H1 (cell line): ENCODE measurements at regions not wholly inside any gene's neighbourhood (a gene's known extent, or its start where the extent isn't known, plus 50 kb on each side); places are given as distances from the start of the nearest gene placed in this dataset.

Source experiments
- CTCF ChIA-PET: fragments of 300-600 bp; sonication (Branson Sonifier 250); formaldehyde crosslinking; loops from one replicate; lab custom pipeline; 2021; ENCODE audit not compliant: partially characterized antibody; lab: Charles Lee
- POLR2A ChIA-PET: fragments of 300-600 bp; sonication (Branson Sonifier 250); formaldehyde crosslinking; loops from one replicate; lab custom pipeline; 2021; ENCODE audit warnings: inconsistent platforms; ENCODE audit not compliant: partially characterized antibody; lab: Charles Lee
- DNase-seq, 2 experiments: peaks; one replicate each; pipeline versions ENCODE4 v3.0.0 to v3.0.0-alpha.2; 2010 to 2022; ENCODE audit warnings: low spot score in 2 of 2, low read depth in 1 of 2, mixed read lengths in 1 of 2
- FAIRE-seq: peaks from 2 replicates; lab custom pipeline; 2011; peaks lifted over from hg19 to GRCh38; lab: Jason Lieb, UNC
- H2AFZ ChIP-seq: 2 replicates; pipeline ENCODE4 v1.8.1; 2012; ENCODE audit warnings: low read length, inconsistent platforms
- H2AK5ac ChIP-seq: 2 replicates; pipeline ENCODE4 v1.6.1; 2013; ENCODE audit warnings: low read depth, low read length
- H2BK120ac ChIP-seq: replicated peaks from 2 replicates; pipeline ENCODE3; 2013; ENCODE audit warnings: low read depth, low read length, inconsistent platforms
- H2BK12ac ChIP-seq: 2 replicates; pipeline ENCODE4 v1.6.1; 2013; ENCODE audit warnings: low read depth, low read length
- H2BK15ac ChIP-seq: 2 replicates; pipeline ENCODE4 v1.6.1; 2013; ENCODE audit warnings: low read length
- H2BK20ac ChIP-seq: 2 replicates; pipeline ENCODE4 v1.6.1; 2013; ENCODE audit warnings: low read length
- H2BK5ac ChIP-seq: 2 replicates; pipeline ENCODE4 v1.6.1; 2013; ENCODE audit warnings: low read depth, low read length
- H3K14ac ChIP-seq: 2 replicates; pipeline ENCODE4 v1.6.1; 2013; ENCODE audit warnings: inconsistent platforms; ENCODE audit not compliant: insufficient read length
- H3K18ac ChIP-seq: 2 replicates; pipeline ENCODE4 v1.6.1; 2013; ENCODE audit warnings: low read length; ENCODE audit errors: extremely low read depth
- H3K23ac ChIP-seq: 2 replicates; pipeline ENCODE4 v1.6.1; 2013; ENCODE audit warnings: inconsistent platforms; ENCODE audit not compliant: insufficient read length
- H3K23me2 ChIP-seq: 2 replicates; pipeline ENCODE4 v1.6.1; 2013; ENCODE audit warnings: low read depth, low read length
- H3K27ac ChIP-seq: 2 replicates; pipeline ENCODE4 v1.6.1; 2011; ENCODE audit warnings: low read depth, low read length, inconsistent platforms
- H3K27me3 ChIP-seq, 4 experiments: replicated peaks in 1 of 4; 1 replicate in 1 of 4; 2 replicates in 3 of 4; pipeline versions ENCODE4 v1.6.1 to v1.8.1; 2011 to 2013; ENCODE audit warnings: low read length in 3 of 4, mild to moderate bottlenecking in 3 of 4, inconsistent platforms in 2 of 4, mixed read lengths in 2 of 4, moderate library complexity in 1 of 4; ENCODE audit not compliant: control insufficient read depth in 3 of 4, insufficient read depth in 3 of 4; ENCODE audit errors: extremely low read depth in 1 of 4
- H3K36me3 ChIP-seq, 4 experiments: 2 replicates each; pipeline versions ENCODE4 v1.6.1 to v1.8.1; 2011 to 2013; ENCODE audit warnings: mild to moderate bottlenecking in 4 of 4, low read length in 3 of 4, moderate library complexity in 2 of 4, control low read depth in 1 of 4, inconsistent platforms in 1 of 4; ENCODE audit not compliant: insufficient read depth in 4 of 4, control insufficient read depth in 2 of 4
- H3K4ac ChIP-seq: replicated peaks from 2 replicates; pipeline ENCODE3; 2013; ENCODE audit warnings: low read length, low read depth, mixed read lengths, inconsistent platforms; ENCODE audit not compliant: insufficient read length
- H3K4me1 ChIP-seq, 4 experiments: replicated peaks in 1 of 4; 1 replicate in 1 of 4; 2 replicates in 3 of 4; pipeline versions ENCODE4 v1.6.1 to v1.8.1; 2011 to 2013; ENCODE audit warnings: low read length in 3 of 4, inconsistent platforms in 2 of 4, mixed read lengths in 1 of 4; ENCODE audit not compliant: insufficient read depth in 4 of 4, control insufficient read depth in 3 of 4
- H3K4me2 ChIP-seq, 2 experiments: 2 replicates each; pipeline versions ENCODE4 v1.6.1 to v1.8.1; 2011 to 2013; ENCODE audit warnings: low read depth in 2 of 2, low read length in 2 of 2, control low read depth in 1 of 2, inconsistent platforms in 1 of 2, mild to moderate bottlenecking in 1 of 2; ENCODE audit not compliant: insufficient read depth in 1 of 2
- H3K4me3 ChIP-seq, 4 experiments: fragments of 200-600, 300-600 bp in 1 of 4; sonication (generic), shearing (Covaris generic), sonication (Bioruptor Twin) in 1 of 4; 2 replicates each; pipeline versions ENCODE4 v1.5.1 to v1.8.1; 2011 to 2016; ENCODE audit warnings: low read length in 4 of 4, low read depth in 3 of 4, control low read depth in 2 of 4, inconsistent platforms in 2 of 4, mild to moderate bottlenecking in 2 of 4, mixed read lengths in 1 of 4, moderate library complexity in 1 of 4; ENCODE audit not compliant: insufficient read depth in 2 of 4; ENCODE audit errors: extremely low read depth in 1 of 4
- H3K56ac ChIP-seq: replicated peaks from 2 replicates; pipeline ENCODE3; 2013; ENCODE audit warnings: low read depth, mild to moderate bottlenecking, mixed read lengths, low read length, inconsistent platforms; ENCODE audit not compliant: insufficient read length
- H3K79me1 ChIP-seq: 2 replicates; pipeline ENCODE4 v1.6.1; 2013; ENCODE audit warnings: low read depth, low read length, control low read depth
- H3K79me2 ChIP-seq, 2 experiments: 2 replicates each; pipeline versions ENCODE4 v1.6.1 to v1.8.1; 2012 to 2013; ENCODE audit warnings: low read length in 2 of 2, mild to moderate bottlenecking in 2 of 2, inconsistent platforms in 1 of 2; ENCODE audit not compliant: insufficient read depth in 2 of 2, control insufficient read depth in 1 of 2
- H3K9ac ChIP-seq, 4 experiments: replicated peaks in 1 of 4; 1 replicate in 1 of 4; 2 replicates in 3 of 4; pipeline versions ENCODE4 v1.6.1 to v1.8.1; 2011 to 2013; ENCODE audit warnings: low read depth in 3 of 4, low read length in 3 of 4, control low read depth in 2 of 4, mild to moderate bottlenecking in 2 of 4, moderate library complexity in 2 of 4, inconsistent platforms in 1 of 4; ENCODE audit errors: extremely low read depth in 1 of 4
- H3K9me3 ChIP-seq, 2 experiments: 2 replicates each; pipeline versions ENCODE4 v1.6.1 to v1.8.1; 2012 to 2013; ENCODE audit warnings: mild to moderate bottlenecking in 2 of 2, moderate library complexity in 2 of 2, control low read depth in 1 of 2, inconsistent platforms in 1 of 2, low read depth in 1 of 2, low read length in 1 of 2, mixed read lengths in 1 of 2; ENCODE audit not compliant: insufficient read depth in 2 of 2
- H4K20me1 ChIP-seq, 2 experiments: replicated peaks in 1 of 2; 2 replicates each; pipeline versions ENCODE3 to v1.8.1; 2011 to 2013; ENCODE audit warnings: inconsistent platforms in 2 of 2, low read length in 2 of 2, mild to moderate bottlenecking in 1 of 2; ENCODE audit not compliant: insufficient read depth in 2 of 2, control insufficient read depth in 1 of 2
- H4K5ac ChIP-seq: 2 replicates; pipeline ENCODE4 v1.6.1; 2013; ENCODE audit warnings: low read length, low read depth, mixed read lengths, inconsistent platforms; ENCODE audit not compliant: insufficient read length
- H4K8ac ChIP-seq: 2 replicates; pipeline ENCODE4 v1.8.0; 2013; ENCODE audit warnings: mild to moderate bottlenecking, moderate library complexity, low read length, inconsistent platforms; ENCODE audit not compliant: insufficient read depth; ENCODE audit errors: extremely low read depth
- H4K91ac ChIP-seq: replicated peaks from 2 replicates; pipeline ENCODE3; 2013; ENCODE audit warnings: low read length, mixed read lengths, inconsistent platforms; ENCODE audit not compliant: insufficient read length
- BRCA1 ChIP-seq: IDR thresholded peaks from 2 replicates; pipeline ENCODE4 v1.6.1; 2012; ENCODE audit warnings: low read depth, low read length, improper control_type of control experiment
- CBX5 ChIP-seq: fragments of 300-800, 300-1000 bp; sonication (generic); IDR thresholded peaks from 2 replicates; pipeline ENCODE4 v1.7.1; 2016; ENCODE audit warnings: antibody characterized with exemption, low read length, low read depth
- EP300 ChIP-seq, 2 experiments: IDR thresholded peaks; 1 replicate in 1 of 2; 2 replicates in 1 of 2; pipeline ENCODE4 v1.6.1; 2011 to 2012; ENCODE audit warnings: low read depth in 2 of 2, low read length in 2 of 2, mild to moderate bottlenecking in 2 of 2, borderline replicate concordance in 1 of 2, inconsistent platforms in 1 of 2, moderate library complexity in 1 of 2
- JUND ChIP-seq: IDR thresholded peaks from 2 replicates; pipeline ENCODE4 v1.6.1; 2011; ENCODE audit warnings: mild to moderate bottlenecking, improper control_type of control experiment, low read length
- KDM4A ChIP-seq: IDR thresholded peaks from one replicate; pipeline ENCODE4 v1.7.1; 2012; ENCODE audit warnings: low read depth, mild to moderate bottlenecking, moderate library complexity, low read length, inconsistent platforms; ENCODE audit not compliant: severe bottlenecking
- MAFK ChIP-seq: IDR thresholded peaks from 2 replicates; pipeline ENCODE4 v1.6.1; 2012; ENCODE audit warnings: low read depth, mild to moderate bottlenecking, improper control_type of control experiment, low read length
- NRF1 ChIP-seq: IDR thresholded peaks from 2 replicates; pipeline ENCODE4 v1.6.1; 2011; ENCODE audit warnings: mild to moderate bottlenecking, low read depth, low read length, improper control_type of control experiment
- POLR2A ChIP-seq, 2 experiments: IDR thresholded peaks; 1 replicate in 1 of 2; 2 replicates in 1 of 2; pipeline ENCODE4 v1.6.1; 2011; ENCODE audit warnings: low read depth in 2 of 2, low read length in 2 of 2, mild to moderate bottlenecking in 2 of 2; ENCODE audit errors: control extremely low read depth in 1 of 2
- RBBP5 ChIP-seq: IDR thresholded peaks from 2 replicates; pipeline ENCODE4 v1.7.1; 2012; ENCODE audit warnings: low read depth, mild to moderate bottlenecking, inconsistent platforms, low read length, moderate library complexity, borderline replicate concordance
- RFX5 ChIP-seq: IDR thresholded peaks from 2 replicates; pipeline ENCODE4 v1.6.1; 2011; ENCODE audit warnings: low read depth, low read length, improper control_type of control experiment, borderline replicate concordance
- SIN3A ChIP-seq, 2 experiments: IDR thresholded peaks in 1 of 2; conservative IDR thresholded peaks in 1 of 2; 2 replicates each; pipeline ENCODE4 v1.6.1; 2011 to 2012; ENCODE audit warnings: low read length in 2 of 2, improper control_type of control experiment in 1 of 2, low read depth in 1 of 2, mild to moderate bottlenecking in 1 of 2
- TAF7 ChIP-seq: optimal IDR thresholded peaks from 2 replicates; pipeline ENCODE3; 2011; ENCODE audit warnings: low read depth, mild to moderate bottlenecking, inconsistent platforms, low read length, moderate library complexity, borderline replicate concordance
- TEAD4 ChIP-seq: IDR thresholded peaks from 2 replicates; pipeline ENCODE4 v1.6.1; 2012; ENCODE audit warnings: low read depth, low read length, inconsistent platforms, mixed read lengths
- WGBS, 2 experiments: shearing (Covaris generic) in 1 of 2; methylation state at CpG; one replicate each; pipeline versions ENCODE4 v1.1.6 to v1.1.7; 2013 to 2015; ENCODE audit warnings: low lambda C conversion rate in 2 of 2, mixed read lengths in 2 of 2, inconsistent platforms in 1 of 2, low coverage in 1 of 2, missing lambda C conversion rate in 1 of 2; ENCODE audit not compliant: insufficient replicate concordance in 2 of 2, insufficient coverage in 1 of 2, insufficient read length in 1 of 2; ENCODE audit errors: extremely low coverage in 1 of 2, missing lambda C conversion rate in 1 of 2; 5-methylcytosine and 5-hydroxymethylcytosine counted together
- TF ChIP-seq, protein P1 (sequence below): IDR thresholded peaks from 2 replicates; pipeline ENCODE4 v1.6.1; 2012; ENCODE audit warnings: inconsistent platforms

DNA sequence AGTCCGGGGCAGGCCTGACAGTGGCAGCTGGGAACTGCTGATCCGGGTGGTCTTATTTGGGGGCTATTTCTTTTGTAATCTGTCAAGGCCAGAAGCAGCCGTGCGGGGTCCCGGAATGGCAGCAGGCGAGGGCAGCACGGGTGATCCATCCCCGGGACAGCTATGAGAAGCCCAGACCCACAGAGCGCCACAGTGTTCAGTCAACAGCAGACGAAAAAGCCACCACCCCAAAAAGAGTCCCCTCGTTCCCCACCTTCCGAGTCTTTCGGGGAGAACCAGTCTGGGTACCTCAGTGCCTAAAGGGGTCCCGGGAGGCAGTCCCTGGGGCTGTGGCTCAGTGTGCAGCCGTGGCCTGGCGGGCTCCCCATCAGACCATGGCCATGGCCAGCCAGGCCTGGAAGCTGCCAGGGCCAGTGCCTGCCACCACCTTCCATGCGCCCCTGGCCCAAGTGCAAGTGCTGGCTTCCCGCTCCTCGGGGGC is 125.1 kb upstream of the KCTD7 start:
- no peak overlapping the region for H2BK15ac ChIP-seq
- no peaks in the 10 kb centered on the region for H3K27me3 ChIP-seq
- no peak overlapping the region for H2AFZ ChIP-seq
- H3K14ac ChIP-seq, result no peak overlapping the region
- no peaks in the 10 kb centered on the region for H3K79me1 ChIP-seq
- H4K20me1 ChIP-seq, result no peaks in the 10 kb centered on the region
- no peak overlapping the region for H2BK20ac ChIP-seq
- H3K23me2 ChIP-seq, result no peaks in the 10 kb centered on the region; the same call in 1 of the 2 replicates
- H3K9me3 ChIP-seq, result no peaks in the 10 kb centered on the region; a peak in 1 of 4 replicates
- H3K4me3 ChIP-seq, result no peak overlapping the region
- H3K4me2 ChIP-seq, result no peak overlapping the region
- no peak overlapping the region for H2BK120ac ChIP-seq
- no peak overlapping the region for H4K5ac ChIP-seq
- H2AK5ac ChIP-seq, result no peak overlapping the region
- H3K56ac ChIP-seq, result no peak overlapping the region
- no peak overlapping the region for H3K23ac ChIP-seq
- no peak for DNase-seq
- no peak overlapping the region for H3K27ac ChIP-seq
- no peaks in the 10 kb centered on the region for H3K4me1 ChIP-seq
- H4K8ac ChIP-seq, result peak overlapping the region; percentile 25; the same call in 1 of the 2 replicates
- H3K36me3 ChIP-seq, result no peaks in the 10 kb centered on the region
- no peak overlapping the region for H3K4ac ChIP-seq
- no peak overlapping the region for H2BK5ac ChIP-seq
- H3K9ac ChIP-seq, result no peak overlapping the region
- no peaks in the 10 kb centered on the region for H3K79me2 ChIP-seq
- FAIRE-seq, result no peak
- no peak overlapping the region for H4K91ac ChIP-seq
- H3K18ac ChIP-seq, result no peak overlapping the region
- 0 out of 2 replicates have a peak overlapping the region, but pooled peaks have one; percentile 17 for H2BK12ac ChIP-seq
- ChIA-PET POLR2A (interaction anchor here (0.8 to 1.0 kb wide), 2 partner anchors 10 kb away, joined by 3 to 4 read pairs; no protein-coding TSS in a partner anchor), CTCF (interaction anchor here (1.2 kb wide), 1 partner anchor 18 kb away, joined by 4 read pairs; no protein-coding TSS in a partner anchor)
- WGBS, 2 experiments, result 85% methylated on average over 19 of the region's 19 CpGs; no CpG with 5 or more reads in 1 of the 2 experiments
- TF ChIP-seq KDM4A, result no peak
- TF ChIP-seq SIN3A (conservative IDR thresholded peaks at IDR 0.05 in 1 of 2, IDR thresholded peaks at IDR 0.05 in 1 of 2; ENCODE audit: low read depth in 1 of 2, low read length in 2 of 2), result no peak
- TF ChIP-seq RBBP5, result no peak
- TF ChIP-seq TEAD4, result no peak
- TF ChIP-seq, protein P1, sequence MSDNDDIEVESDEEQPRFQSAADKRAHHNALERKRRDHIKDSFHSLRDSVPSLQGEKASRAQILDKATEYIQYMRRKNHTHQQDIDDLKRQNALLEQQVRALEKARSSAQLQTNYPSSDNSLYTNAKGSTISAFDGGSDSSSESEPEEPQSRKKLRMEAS, result no peak
- no peak for TF ChIP-seq NRF1
- TF ChIP-seq TAF7, result no peak
- TF ChIP-seq JUND, result no peak
- TF ChIP-seq MAFK, result no peak
- TF ChIP-seq POLR2A (IDR thresholded peaks at IDR 0.05; ENCODE audit: control extremely low read depth in 1 of 2, low read depth in 2 of 2, low read length in 2 of 2), result no peak
- TF ChIP-seq BRCA1, result no peak
- TF ChIP-seq RFX5, result no peak
- TF ChIP-seq CBX5, result no peak
- TF ChIP-seq EP300 (IDR thresholded peaks at IDR 0.05; ENCODE audit: borderline replicate concordance in 1 of 2, low read depth in 2 of 2, low read length in 2 of 2), result no peak
